ENCODE measurements at regions not wholly inside any gene's neighbourhood (a gene's known extent, or its start where the extent isn't known, plus 50 kb on each side); places are given as distances from the start of the nearest gene placed in this dataset.

DNA sequence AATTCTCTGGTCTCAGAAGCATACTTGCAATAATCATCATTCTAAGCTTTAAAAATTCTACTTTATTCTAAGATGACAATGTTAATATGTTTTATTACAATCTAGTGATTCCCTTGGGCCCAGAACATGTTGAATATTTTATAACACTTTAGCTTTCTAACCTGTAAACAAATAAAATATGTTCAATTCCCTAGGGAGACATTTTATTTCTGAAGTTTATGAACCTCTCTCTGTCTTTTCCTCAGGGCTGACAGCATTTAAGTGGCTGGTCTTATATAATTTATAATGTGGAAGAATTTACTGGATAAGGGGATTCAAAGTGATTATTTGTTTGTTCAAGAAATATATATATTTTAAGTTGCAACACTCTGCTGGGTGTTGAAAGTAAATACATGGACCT, 55.3 kb upstream of the NPFFR2 start:
- no peak for TF ChIP-seq EZH2phosphoT487 (IDR thresholded peaks at IDR 0.05; ENCODE audit: low read length)
- TF ChIP-seq EZH2 (optimal IDR thresholded peaks at IDR 0.05; ENCODE audit: low read depth, low read length) = no peak
- TF ChIP-seq, protein P1, sequence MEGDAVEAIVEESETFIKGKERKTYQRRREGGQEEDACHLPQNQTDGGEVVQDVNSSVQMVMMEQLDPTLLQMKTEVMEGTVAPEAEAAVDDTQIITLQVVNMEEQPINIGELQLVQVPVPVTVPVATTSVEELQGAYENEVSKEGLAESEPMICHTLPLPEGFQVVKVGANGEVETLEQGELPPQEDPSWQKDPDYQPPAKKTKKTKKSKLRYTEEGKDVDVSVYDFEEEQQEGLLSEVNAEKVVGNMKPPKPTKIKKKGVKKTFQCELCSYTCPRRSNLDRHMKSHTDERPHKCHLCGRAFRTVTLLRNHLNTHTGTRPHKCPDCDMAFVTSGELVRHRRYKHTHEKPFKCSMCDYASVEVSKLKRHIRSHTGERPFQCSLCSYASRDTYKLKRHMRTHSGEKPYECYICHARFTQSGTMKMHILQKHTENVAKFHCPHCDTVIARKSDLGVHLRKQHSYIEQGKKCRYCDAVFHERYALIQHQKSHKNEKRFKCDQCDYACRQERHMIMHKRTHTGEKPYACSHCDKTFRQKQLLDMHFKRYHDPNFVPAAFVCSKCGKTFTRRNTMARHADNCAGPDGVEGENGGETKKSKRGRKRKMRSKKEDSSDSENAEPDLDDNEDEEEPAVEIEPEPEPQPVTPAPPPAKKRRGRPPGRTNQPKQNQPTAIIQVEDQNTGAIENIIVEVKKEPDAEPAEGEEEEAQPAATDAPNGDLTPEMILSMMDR (IDR thresholded peaks at IDR 0.05; ENCODE audit: low read length) = no peak

DNA sequence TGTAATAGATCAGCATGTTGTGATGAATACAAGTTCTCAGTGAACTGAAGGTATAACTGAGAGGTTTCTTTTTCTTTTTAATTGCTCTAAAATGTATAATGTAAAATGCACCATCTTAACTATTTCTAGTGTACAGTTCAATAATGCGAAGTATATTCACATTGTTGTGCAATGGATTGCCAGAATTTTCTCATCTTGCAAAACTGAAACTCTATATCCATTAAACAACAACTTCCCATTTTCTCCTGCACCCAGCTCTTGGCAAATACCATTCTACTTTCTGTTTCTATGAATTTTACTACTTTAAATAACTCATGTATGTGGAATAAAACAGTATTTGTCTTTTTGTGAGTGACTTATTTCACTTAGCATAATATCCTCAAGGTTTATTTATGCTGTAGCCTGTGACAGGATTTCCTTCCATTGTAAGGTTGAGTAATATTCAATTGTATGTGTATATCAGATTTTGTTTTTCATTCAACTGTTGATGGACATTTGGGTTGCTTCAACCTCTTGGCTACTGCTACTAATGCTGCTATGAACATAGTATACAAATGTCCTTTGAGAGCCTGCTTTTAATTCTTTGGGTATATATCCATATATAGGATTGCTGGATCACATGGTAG, 53.5 kb upstream of the NPFFR2 start:
- H3K27ac ChIP-seq (ENCODE audit: low read length) = no peak overlapping the region
- H3K4me1 ChIP-seq (ENCODE audit: low read length) = no peaks in the 10 kb centered on the region
- TF ChIP-seq EZH2 (optimal IDR thresholded peaks at IDR 0.05; ENCODE audit: low read depth, low read length) (no peak), EZH2phosphoT487 (IDR thresholded peaks at IDR 0.05; ENCODE audit: low read length) (no peak)
- TF ChIP-seq, protein P1 (IDR thresholded peaks at IDR 0.05; ENCODE audit: low read length) = no peak

More for the DNA sequence above, 55.3 kb upstream of the NPFFR2 start:
- Histone ChIP-seq H3K27me3 (replicated peaks; ENCODE audit: insufficient read depth, low read length) (no peaks in the 10 kb centered on the region), H3K9me3 (replicated peaks; ENCODE audit: insufficient read depth, low read length) (no peaks in the 10 kb centered on the region), H3K4me1 (ENCODE audit: low read length) (no peaks in the 10 kb centered on the region), H3K4me3 (ENCODE audit: low read length) (no peak overlapping the region), H3K9me2 (replicated peaks; ENCODE audit: insufficient read depth, low read length) (no peaks in the 10 kb centered on the region), H3K36me3 (replicated peaks; ENCODE audit: insufficient read depth, low read length) (no peaks in the 10 kb centered on the region), H3K79me2 (ENCODE audit: low read length) (no peaks in the 10 kb centered on the region), H3K4me2 (ENCODE audit: low read depth, low read length) (no peak overlapping the region), H2AFZ (ENCODE audit: low read length) (no peak overlapping the region), H3K9ac (ENCODE audit: low read length) (no peak overlapping the region), H3F3A (ENCODE audit: insufficient read depth, low read length) (no peaks in the 10 kb centered on the region), H3K27ac (ENCODE audit: low read length) (no peak overlapping the region), H4K20me1 (ENCODE audit: insufficient read depth, low read length) (no peaks in the 10 kb centered on the region)
- no peak for DNase-seq

GRCh38 chr4:71980976-71981375, 50.8 kb upstream of the NPFFR2 start:
- Histone ChIP-seq H3F3A (ENCODE audit: insufficient read depth, low read length) (no peaks in the 10 kb centered on the region), H4K20me1 (ENCODE audit: insufficient read depth, low read length) (no peaks in the 10 kb centered on the region), H3K27ac (ENCODE audit: low read length) (no peak overlapping the region), H3K4me1 (ENCODE audit: low read length) (no peaks in the 10 kb centered on the region), H3K79me2 (ENCODE audit: low read length) (no peaks in the 10 kb centered on the region), H3K36me3 (replicated peaks; ENCODE audit: insufficient read depth, low read length) (no peaks in the 10 kb centered on the region), H3K9me3 (replicated peaks; ENCODE audit: insufficient read depth, low read length) (no peaks in the 10 kb centered on the region), H3K4me2 (ENCODE audit: low read depth, low read length) (no peak overlapping the region), H2AFZ (ENCODE audit: low read length) (no peak overlapping the region), H3K27me3 (replicated peaks; ENCODE audit: insufficient read depth, low read length) (no peaks in the 10 kb centered on the region), H3K9ac (ENCODE audit: low read length) (no peak overlapping the region), H3K9me2 (replicated peaks; ENCODE audit: insufficient read depth, low read length) (no peaks in the 10 kb centered on the region), H3K4me3 (ENCODE audit: low read length) (no peak overlapping the region)
- no peak for DNase-seq
- TF ChIP-seq EZH2 (optimal IDR thresholded peaks at IDR 0.05; ENCODE audit: low read depth, low read length) (no peak), EZH2phosphoT487 (IDR thresholded peaks at IDR 0.05; ENCODE audit: low read length) (no peak)
- TF ChIP-seq, protein P1 (IDR thresholded peaks at IDR 0.05; ENCODE audit: low read length) = no peak

More for the DNA sequence above, 53.5 kb upstream of the NPFFR2 start:
- H3K27me3 ChIP-seq (replicated peaks; ENCODE audit: insufficient read depth, low read length) = no peaks in the 10 kb centered on the region
- no peaks in the 10 kb centered on the region for H3K36me3 ChIP-seq (replicated peaks; ENCODE audit: insufficient read depth, low read length)
- DNase-seq = no peak
- no peak overlapping the region for H3K9ac ChIP-seq (ENCODE audit: low read length)
- no peak overlapping the region for H3K4me2 ChIP-seq (ENCODE audit: low read depth, low read length)
- H4K20me1 ChIP-seq (ENCODE audit: insufficient read depth, low read length) = no peaks in the 10 kb centered on the region
- no peak overlapping the region for H3K4me3 ChIP-seq (ENCODE audit: low read length)
- H3K9me2 ChIP-seq (replicated peaks; ENCODE audit: insufficient read depth, low read length) = no peaks in the 10 kb centered on the region
- no peaks in the 10 kb centered on the region for H3F3A ChIP-seq (ENCODE audit: insufficient read depth, low read length)
- no peak overlapping the region for H2AFZ ChIP-seq (ENCODE audit: low read length)
- no peaks in the 10 kb centered on the region for H3K9me3 ChIP-seq (replicated peaks; ENCODE audit: insufficient read depth, low read length)
- no peaks in the 10 kb centered on the region for H3K79me2 ChIP-seq (ENCODE audit: low read length)
